Spleen (tissue), 11 donors: ENCODE measurements at regions not wholly inside any gene's neighbourhood (a gene's known extent, or its start where the extent isn't known, plus 50 kb on each side); places are given as distances from the start of the nearest gene placed in this dataset.
A peak's percentile ranks its signal among the peaks of the same experiment; 100 is the strongest.

Experiments used
- DNase-seq: peaks from one replicate; pipeline ENCODE4 v3.0.0-alpha.2; 2020
- H3K27ac ChIP-seq, 8 donors: fragments of 200-600 bp; sonication (generic) in 7 of 8; 1 replicate in 4 of 8; 2 replicates in 4 of 8; pipeline versions ENCODE4 v1.5.0 to v1.8.0; 2016 to 2021; ENCODE audit warnings: inconsistent platforms in 4 of 8, mild to moderate bottlenecking in 4 of 8, moderate library complexity in 1 of 8
- H3K27me3 ChIP-seq, 7 donors: fragments of 200-600 bp; sonication (generic) in 6 of 7; replicated peaks in 1 of 7; 1 replicate in 4 of 7; 2 replicates in 3 of 7; pipeline versions ENCODE4 v1.5.0 to v1.8.0; 2016 to 2021; ENCODE audit warnings: inconsistent platforms in 3 of 7, mild to moderate bottlenecking in 1 of 7
- H3K36me3 ChIP-seq, 6 donors: fragments of 200-600 bp; sonication (generic) in 5 of 6; 1 replicate in 4 of 6; 2 replicates in 2 of 6; pipeline versions ENCODE4 v1.5.0 to v1.8.0; 2016 to 2021; ENCODE audit warnings: inconsistent platforms in 2 of 6
- H3K4me1 ChIP-seq, 6 donors: fragments of 200-600 bp; sonication (generic) in 5 of 6; 1 replicate in 3 of 6; 2 replicates in 3 of 6; pipeline versions ENCODE4 v1.5.0 to v1.8.0; 2016 to 2021; ENCODE audit warnings: inconsistent platforms in 3 of 6
- H3K4me3 ChIP-seq, 8 donors: fragments of 200-600 bp; sonication (generic) in 7 of 8; 1 replicate in 4 of 8; 2 replicates in 4 of 8; pipeline versions ENCODE4 v1.5.0 to v1.8.0; 2016 to 2021; ENCODE audit warnings: inconsistent platforms in 4 of 8, mild to moderate bottlenecking in 4 of 8, moderate library complexity in 2 of 8
- H3K9me3 ChIP-seq, 8 donors: fragments of 200-600 bp; sonication (generic) in 7 of 8; 1 replicate in 4 of 8; 2 replicates in 4 of 8; pipeline versions ENCODE4 v1.5.0 to v1.8.0; 2016 to 2021; ENCODE audit warnings: inconsistent platforms in 4 of 8
- CTCF ChIP-seq, 11 experiments: fragments of 200-600 bp in 7 of 11; fragments of 450-650 bp in 4 of 11; sonication (generic) in 4 of 11; IDR thresholded peaks in 8 of 11; conservative IDR thresholded peaks in 3 of 11; 1 replicate in 7 of 11; 2 replicates in 4 of 11; pipeline versions ENCODE4 v1.4.0 to v1.8.0; 2016 to 2021; ENCODE audit warnings: antibody characterized with exemption in 11 of 11, inconsistent platforms in 4 of 11, mild to moderate bottlenecking in 1 of 11
- POLR2A ChIP-seq, 3 donors: fragments of 450-650 bp; IDR thresholded peaks; one replicate each; pipeline ENCODE4 v1.5.1; 2017; ENCODE audit warnings: antibody characterized with exemption in 3 of 3, mild to moderate bottlenecking in 1 of 3
- POLR2AphosphoS5 ChIP-seq, 3 donors: sonication (generic); formaldehyde crosslinking; IDR thresholded peaks; one replicate each; pipeline ENCODE4 v1.5.1; 2017; ENCODE audit warnings: antibody characterized with exemption in 3 of 3
- WGBS, 5 donors: extraction: QIAGEN DNeasy Blood & Tissue Kit in 3 of 5; methylation state at CpG; one replicate each; pipeline versions ENCODE4 v1.1.5 to v1.1.7; 2013 to 2018; 5-methylcytosine and 5-hydroxymethylcytosine counted together
- intact Hi-C: fragments of 100-400 bp; cut with DNase I; formaldehyde crosslinking; loops from one replicate; pipeline ENCODE4 v1.15.0; 2023; ENCODE audit warnings: low total_unique reads
- donor health status: healthy with polysubstance abuse.
- donor health status: DM: no; HTN: no; CAD: no; lungs with moderate emphysema.
- donor health status: DM: no; HTN: no; CAD: no.
- donor health status: Bipolar disorder and iron deficiency.
- donor health status: healthy.
- donor health status: DM: no; HTN: no; CAD: no.
- donor health status: DM: yes; HTN: yes; CAD: no.

GRCh38 chr6:144757299-144757698, 472.2 kb downstream of the UTRN start:
- intact Hi-C loops = no loop called here
- H3K9me3 ChIP-seq = no peaks in the 10 kb centered on the region
- DNase-seq = no peak
- H3K4me3 ChIP-seq = no peak overlapping the region
- no peaks in the 10 kb centered on the region for H3K27me3 ChIP-seq
- 91 to 98% (median 94%) methylated on average over 3 of the region's 3 CpGs for WGBS, 5 donors
- TF ChIP-seq CTCF (IDR thresholded peaks at IDR 0.05 in 8 of 11, conservative IDR thresholded peaks at IDR 0.05 in 3 of 11) (no peak), POLR2A (IDR thresholded peaks at IDR 0.05) (no peak)
- H3K27ac ChIP-seq = no peak overlapping the region
- H3K36me3 ChIP-seq = peaks cover 0 to 95% (median 24%) of the 10 kb centered on the region in 6 donors
- H3K4me1 ChIP-seq = peaks cover 0 to 18% (median 0%) of the 10 kb centered on the region in 6 donors

GRCh38 chr6:144757730-144758129, 472.6 kb downstream of the UTRN start:
- Histone ChIP-seq H3K27ac (no peak overlapping the region), H3K36me3 (peaks cover 0 to 95% (median 23%) of the 10 kb centered on the region in 6 donors), H3K9me3 (no peaks in the 10 kb centered on the region), H3K4me3 (no peak overlapping the region), H3K4me1 (peaks cover 0 to 14% (median 0%) of the 10 kb centered on the region in 6 donors), H3K27me3 (no peaks in the 10 kb centered on the region)
- 95 to 98% (median 96%) methylated on average over 3 of the region's 3 CpGs for whole genome bisulfite sequencing, 5 donors
- no peak for DNase-seq
- TF ChIP-seq CTCF (IDR thresholded peaks at IDR 0.05 in 8 of 11, conservative IDR thresholded peaks at IDR 0.05 in 3 of 11) (no peak), POLR2A (IDR thresholded peaks at IDR 0.05) (no peak), POLR2AphosphoS5 (IDR thresholded peaks at IDR 0.05) (no peak)
- intact Hi-C loops = no loop called here

GRCh38 chr6:144758602-144759001, 473.5 kb downstream of the UTRN start:
- intact Hi-C loops = no loop called here
- H3K27ac ChIP-seq = no peak overlapping the region
- H3K27me3 ChIP-seq = no peaks in the 10 kb centered on the region
- no peak for DNase-seq
- H3K9me3 ChIP-seq = no peaks in the 10 kb centered on the region
- H3K4me1 ChIP-seq = peaks cover 0 to 10% (median 0%) of the 10 kb centered on the region in 6 donors
- WGBS, 5 donors = 72 to 81% (median 79%) methylated on average over 3 of the region's 3 CpGs
- H3K4me3 ChIP-seq = no peak overlapping the region
- peaks cover 0 to 95% (median 16%) of the 10 kb centered on the region in 6 donors for H3K36me3 ChIP-seq
- no peak for TF ChIP-seq POLR2A (IDR thresholded peaks at IDR 0.05)
- TF ChIP-seq POLR2AphosphoS5 (IDR thresholded peaks at IDR 0.05) = no peak
- no peak for TF ChIP-seq CTCF (IDR thresholded peaks at IDR 0.05 in 8 of 11, conservative IDR thresholded peaks at IDR 0.05 in 3 of 11)

GRCh38 chr6:144762469-144762868, 477.3 kb downstream of the UTRN start:
- Histone ChIP-seq H3K27ac (no peak overlapping the region), H3K4me1 (peaks cover 0 to 5% (median 0%) of the 10 kb centered on the region in 6 donors), H3K4me3 (no peak overlapping the region), H3K9me3 (no peaks in the 10 kb centered on the region), H3K36me3 (peaks cover 0 to 93% (median 8%) of the 10 kb centered on the region in 6 donors), H3K27me3 (no peaks in the 10 kb centered on the region)
- no peak for DNase-seq
- intact Hi-C loops = no loop called here
- TF ChIP-seq CTCF (IDR thresholded peaks at IDR 0.05 in 8 of 11, conservative IDR thresholded peaks at IDR 0.05 in 3 of 11) (no peak), POLR2A (IDR thresholded peaks at IDR 0.05) (no peak), POLR2AphosphoS5 (IDR thresholded peaks at IDR 0.05) (peak in 1 of 3 donors; percentile 4)
- 91 to 97% (median 96%) methylated on average over 3 of the region's 3 CpGs for WGBS, 5 donors
